H1 (cell line): ENCODE measurements at regions not wholly inside any gene's neighbourhood (a gene's known extent, or its start where the extent isn't known, plus 50 kb on each side); places are given as distances from the start of the nearest gene placed in this dataset.

Experiments used
- ATF3 ChIP-seq: IDR thresholded peaks from 2 replicates; pipeline ENCODE4 v1.6.1; 2011; ENCODE audit warnings: low read depth, mild to moderate bottlenecking, low read length; ENCODE audit not compliant: insufficient read depth
- CBX5 ChIP-seq: fragments of 300-800, 300-1000 bp; sonication (generic); IDR thresholded peaks from 2 replicates; pipeline ENCODE4 v1.7.1; 2016; ENCODE audit warnings: antibody characterized with exemption, low read length, low read depth
- CBX8 ChIP-seq: fragments of 300-800, 300-1000 bp; sonication (generic); IDR thresholded peaks from 2 replicates; pipeline ENCODE4 v1.7.1; 2016; ENCODE audit warnings: low read depth, low read length, borderline replicate concordance
- CHD1 ChIP-seq: IDR thresholded peaks from 2 replicates; pipeline ENCODE4 v1.6.1; 2012; ENCODE audit warnings: low read depth, low read length, improper control_type of control experiment
- CHD2 ChIP-seq: IDR thresholded peaks from 2 replicates; pipeline ENCODE4 v1.6.1; 2012; ENCODE audit warnings: low read length, improper control_type of control experiment
- CTCF ChIP-seq, 3 experiments: IDR thresholded peaks; 1 replicate in 2 of 3; 2 replicates in 1 of 3; pipeline versions ENCODE4 v1.5.1 to v1.6.1; 2011; ENCODE audit warnings: low read length in 3 of 3, mild to moderate bottlenecking in 3 of 3, inconsistent platforms in 2 of 3, low read depth in 1 of 3, moderate library complexity in 1 of 3; ENCODE audit not compliant: insufficient read depth in 1 of 3; ENCODE audit errors: control extremely low read depth in 1 of 3
- EZH2 ChIP-seq: fragments of 200-600 bp; sonication (generic); IDR thresholded peaks from 2 replicates; pipeline ENCODE4 v1.7.1; 2012; ENCODE audit warnings: low read depth, mild to moderate bottlenecking, moderate library complexity, low read length, inconsistent platforms; ENCODE audit not compliant: severe bottlenecking
- JUN ChIP-seq: IDR thresholded peaks from 2 replicates; pipeline ENCODE4 v1.6.1; 2011; ENCODE audit warnings: low read depth, mild to moderate bottlenecking, improper control_type of control experiment, low read length
- KDM1A ChIP-seq: fragments of 200-600, 300-600 bp; sonication (generic); IDR thresholded peaks from 2 replicates; pipeline ENCODE4 v1.7.1; 2016; ENCODE audit warnings: mild to moderate bottlenecking, low read length, borderline replicate concordance
- MAX ChIP-seq: IDR thresholded peaks from 2 replicates; pipeline ENCODE4 v1.6.1; 2012; ENCODE audit warnings: inconsistent platforms
- POLR2A ChIP-seq, 2 experiments: IDR thresholded peaks; 1 replicate in 1 of 2; 2 replicates in 1 of 2; pipeline ENCODE4 v1.6.1; 2011; ENCODE audit warnings: low read depth in 2 of 2, low read length in 2 of 2, mild to moderate bottlenecking in 2 of 2; ENCODE audit errors: control extremely low read depth in 1 of 2
- POLR2AphosphoS5 ChIP-seq: IDR thresholded peaks from 2 replicates; pipeline ENCODE4 v1.6.1; 2011; ENCODE audit warnings: low read depth, low read length
- SIRT6 ChIP-seq: IDR thresholded peaks from one replicate; pipeline ENCODE4 v1.7.1; 2012; ENCODE audit warnings: low read length, inconsistent platforms

GRCh38 chr21:14797543-14797942 is 251.4 kb upstream of the SAMSN1 start:
- TF ChIP-seq CHD1 (no peak), JUN (no peak), MAX (no peak), SIRT6 (no peak), CTCF (IDR thresholded peaks at IDR 0.05; ENCODE audit: control extremely low read depth in 1 of 3, insufficient read depth in 1 of 3, low read depth in 1 of 3, low read length in 3 of 3) (no peak), CBX5 (no peak), POLR2A (IDR thresholded peaks at IDR 0.05; ENCODE audit: control extremely low read depth in 1 of 2, low read depth in 2 of 2, low read length in 2 of 2) (no peak), CBX8 (no peak), ATF3 (no peak), KDM1A (no peak), CHD2 (no peak), POLR2AphosphoS5 (no peak), EZH2 (no peak)
